SK-N-MC (cell line): ENCODE measurements at regions not wholly inside any gene's neighbourhood (a gene's known extent, or its start where the extent isn't known, plus 50 kb on each side); places are given as distances from the start of the nearest gene placed in this dataset.

ENCODE experiments used
- EZH2 ChIP-seq: fragments of 200-600 bp; sonication (generic); IDR thresholded peaks from one replicate; pipeline ENCODE4 v1.6.1; 2017; ENCODE audit warnings: antibody characterized with exemption
- POLR2AphosphoS5 ChIP-seq: IDR thresholded peaks from 2 replicates; pipeline ENCODE4 v1.6.1; 2012; ENCODE audit warnings: mild to moderate bottlenecking, low read depth, low read length, borderline replicate concordance

DNA sequence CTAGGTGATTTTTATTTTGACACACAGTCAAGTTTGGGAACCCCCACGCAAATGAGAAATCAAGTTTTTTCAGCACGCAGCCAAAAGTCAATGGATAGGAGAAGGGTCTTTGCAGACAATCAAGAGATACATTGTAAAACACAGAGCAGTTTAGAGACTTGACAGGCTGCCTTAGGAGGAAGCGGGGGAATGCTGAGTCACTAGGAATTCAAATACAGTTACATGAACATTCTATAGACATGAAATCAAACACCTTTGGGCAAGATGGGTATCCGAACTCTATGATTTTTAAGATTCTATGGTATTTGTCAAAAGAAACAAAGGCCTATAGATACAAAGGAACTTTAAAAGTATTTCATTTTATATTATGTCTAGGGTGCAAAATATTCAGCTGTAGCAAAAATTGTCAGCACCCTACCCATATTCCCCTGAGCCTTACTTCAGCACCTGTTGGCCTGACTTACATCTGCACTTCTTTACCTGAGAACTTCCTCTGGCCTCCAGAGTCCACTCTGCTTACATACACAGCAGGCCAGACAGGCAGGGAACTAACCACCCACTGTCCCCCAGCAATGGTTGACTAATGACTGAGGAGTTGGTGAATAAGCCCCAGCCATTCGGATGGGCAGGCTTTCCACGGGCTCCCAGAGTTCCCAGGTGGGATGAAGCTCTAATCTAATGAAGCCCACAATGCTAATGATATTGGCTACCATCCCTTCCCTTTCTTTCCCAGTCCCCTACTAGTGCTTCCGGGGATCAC, 289.3 kb upstream of the RORA start:
- TF ChIP-seq POLR2AphosphoS5 (no peak), EZH2 (no peak)
